ENCODE measurements at regions not wholly inside any gene's neighbourhood (a gene's known extent, or its start where the extent isn't known, plus 50 kb on each side); places are given as distances from the start of the nearest gene placed in this dataset.

DNA sequence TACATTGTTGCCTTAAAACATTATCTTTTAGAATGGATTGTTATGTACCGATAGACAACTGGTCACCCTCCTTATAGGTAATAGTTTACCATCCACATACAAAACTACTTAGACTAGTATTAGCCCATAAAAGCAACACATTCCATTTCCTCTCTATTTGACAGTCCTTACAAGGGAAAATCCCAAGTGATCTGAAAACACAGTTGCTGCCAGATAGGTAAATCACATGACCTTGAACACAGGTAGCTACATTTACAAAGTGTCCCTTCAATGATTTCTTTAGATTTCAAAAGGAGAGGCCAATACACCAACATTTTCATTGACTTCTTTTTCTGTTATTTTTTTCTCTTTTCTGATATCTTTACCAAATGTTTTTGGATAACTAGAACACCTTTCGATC, 102.9 kb upstream of the SMYD2 start:
- no peaks in the 10 kb centered on the region for H3K9me3 ChIP-seq (ENCODE audit: insufficient read depth, low read length, severe bottlenecking)
- TF ChIP-seq, protein P1, sequence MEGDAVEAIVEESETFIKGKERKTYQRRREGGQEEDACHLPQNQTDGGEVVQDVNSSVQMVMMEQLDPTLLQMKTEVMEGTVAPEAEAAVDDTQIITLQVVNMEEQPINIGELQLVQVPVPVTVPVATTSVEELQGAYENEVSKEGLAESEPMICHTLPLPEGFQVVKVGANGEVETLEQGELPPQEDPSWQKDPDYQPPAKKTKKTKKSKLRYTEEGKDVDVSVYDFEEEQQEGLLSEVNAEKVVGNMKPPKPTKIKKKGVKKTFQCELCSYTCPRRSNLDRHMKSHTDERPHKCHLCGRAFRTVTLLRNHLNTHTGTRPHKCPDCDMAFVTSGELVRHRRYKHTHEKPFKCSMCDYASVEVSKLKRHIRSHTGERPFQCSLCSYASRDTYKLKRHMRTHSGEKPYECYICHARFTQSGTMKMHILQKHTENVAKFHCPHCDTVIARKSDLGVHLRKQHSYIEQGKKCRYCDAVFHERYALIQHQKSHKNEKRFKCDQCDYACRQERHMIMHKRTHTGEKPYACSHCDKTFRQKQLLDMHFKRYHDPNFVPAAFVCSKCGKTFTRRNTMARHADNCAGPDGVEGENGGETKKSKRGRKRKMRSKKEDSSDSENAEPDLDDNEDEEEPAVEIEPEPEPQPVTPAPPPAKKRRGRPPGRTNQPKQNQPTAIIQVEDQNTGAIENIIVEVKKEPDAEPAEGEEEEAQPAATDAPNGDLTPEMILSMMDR (IDR thresholded peaks at IDR 0.05; ENCODE audit: borderline replicate concordance, extremely low read depth, low read length, poor library complexity, severe bottlenecking), result no peak
- no peak for TF ChIP-seq EZH2 (IDR thresholded peaks at IDR 0.05; ENCODE audit: borderline replicate concordance, low read depth, low read length, severe bottlenecking)
- no peak overlapping the region for H3K27ac ChIP-seq (ENCODE audit: low read length)
- no peak for DNase-seq
- H3K4me2 ChIP-seq (ENCODE audit: insufficient read depth, low read length), result no peak overlapping the region
- H4K20me1 ChIP-seq (ENCODE audit: insufficient read depth, low read length), result no peaks in the 10 kb centered on the region
- peaks cover 5% of the 10 kb centered on the region for H3K27me3 ChIP-seq (ENCODE audit: insufficient read depth, low read length, poor library complexity)
- no peaks in the 10 kb centered on the region for H3K79me2 ChIP-seq (ENCODE audit: insufficient read depth, low read length)
- no peak overlapping the region for H2AFZ ChIP-seq (ENCODE audit: low read depth, low read length)
- no peak overlapping the region for H3K4me3 ChIP-seq (ENCODE audit: low read depth in 1 of 2, low read length in 2 of 2)
- no peaks in the 10 kb centered on the region for H3K36me3 ChIP-seq (ENCODE audit: insufficient read depth, low read length)
- H3K4me1 ChIP-seq (ENCODE audit: insufficient read depth, low read length), result no peaks in the 10 kb centered on the region
- H3K9ac ChIP-seq (ENCODE audit: low read depth, low read length), result no peak overlapping the region
- no peak for ATAC-seq (ENCODE audit: insufficient read depth, low read depth)

DNA sequence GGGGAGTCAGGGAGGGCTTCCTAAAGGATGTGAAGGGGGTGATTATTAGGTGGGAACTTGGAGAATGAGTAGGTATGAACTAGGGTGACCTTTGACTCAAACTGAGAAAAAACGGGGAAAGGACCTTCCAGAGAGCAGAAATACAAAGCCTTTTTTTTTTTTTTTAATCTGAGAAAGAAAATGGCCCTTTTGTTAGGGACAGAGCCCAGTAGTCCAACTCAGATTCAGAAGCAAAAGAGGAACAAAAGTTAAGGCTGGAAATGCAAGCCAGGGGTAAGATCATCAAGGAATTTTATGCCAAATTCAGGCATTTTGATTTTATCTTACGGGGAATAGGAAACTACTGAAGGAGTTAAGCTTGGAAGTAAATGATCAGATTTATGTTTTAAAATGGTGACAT, 96.0 kb upstream of the SMYD2 start:
- no peak for DNase-seq
- H3K9ac ChIP-seq (ENCODE audit: low read depth, low read length), result no peak overlapping the region
- no peak for TF ChIP-seq EZH2 (IDR thresholded peaks at IDR 0.05; ENCODE audit: borderline replicate concordance, low read depth, low read length, severe bottlenecking)
- no peak overlapping the region for H3K27ac ChIP-seq (ENCODE audit: low read length)
- H3K4me3 ChIP-seq (ENCODE audit: low read depth in 1 of 2, low read length in 2 of 2), result no peak overlapping the region
- no peak for ATAC-seq (ENCODE audit: insufficient read depth, low read depth)
- H3K79me2 ChIP-seq (ENCODE audit: insufficient read depth, low read length), result no peaks in the 10 kb centered on the region
- H3K4me2 ChIP-seq (ENCODE audit: insufficient read depth, low read length), result no peak overlapping the region
- no peaks in the 10 kb centered on the region for H3K9me3 ChIP-seq (ENCODE audit: insufficient read depth, low read length, severe bottlenecking)
- no peak overlapping the region for H2AFZ ChIP-seq (ENCODE audit: low read depth, low read length)
- H3K36me3 ChIP-seq (ENCODE audit: insufficient read depth, low read length), result no peaks in the 10 kb centered on the region
- H3K27me3 ChIP-seq (ENCODE audit: insufficient read depth, low read length, poor library complexity), result peaks cover 20% of the 10 kb centered on the region
- no peaks in the 10 kb centered on the region for H3K4me1 ChIP-seq (ENCODE audit: insufficient read depth, low read length)
- H4K20me1 ChIP-seq (ENCODE audit: insufficient read depth, low read length), result no peaks in the 10 kb centered on the region

DNA sequence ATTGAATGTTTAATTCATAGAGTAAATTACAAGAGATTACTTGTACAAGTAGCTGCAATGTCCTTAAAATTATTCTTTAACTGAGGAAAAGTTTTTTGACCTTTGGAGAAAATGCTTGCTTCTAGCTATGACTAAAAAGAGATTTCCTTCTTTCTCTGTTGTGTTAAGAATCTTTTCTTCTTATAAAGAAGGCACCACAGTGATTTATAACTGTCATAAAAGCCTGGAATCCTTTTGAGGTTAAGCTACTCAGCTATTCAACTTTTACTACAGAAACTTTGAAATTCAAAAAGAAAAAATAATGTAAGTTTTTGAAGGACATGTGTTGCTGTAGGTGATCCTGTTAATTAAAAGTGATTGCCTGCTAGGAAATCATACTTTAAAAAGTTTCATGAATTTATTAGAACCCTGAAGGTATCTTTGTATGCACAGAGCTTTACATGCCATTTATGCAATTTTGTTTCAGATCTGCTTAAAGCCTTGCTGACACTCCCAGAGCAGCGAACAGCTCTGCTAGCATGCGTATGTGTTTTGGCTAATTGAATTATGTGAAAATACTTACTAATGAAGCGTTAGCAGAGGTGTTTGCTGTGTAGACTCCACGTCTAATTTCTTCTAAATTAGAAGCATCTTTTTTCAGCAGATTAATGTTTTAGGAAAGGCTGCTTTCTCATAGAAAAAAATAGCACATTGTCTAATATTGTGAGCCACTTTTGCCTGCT, 94.7 kb upstream of the SMYD2 start:
- peaks cover 24% of the 10 kb centered on the region for H3K27me3 ChIP-seq (ENCODE audit: insufficient read depth, low read length, poor library complexity)
- ATAC-seq (ENCODE audit: insufficient read depth, low read depth), result no peak

More for the DNA sequence above, 94.7 kb upstream of the SMYD2 start:
- H3K27ac ChIP-seq (ENCODE audit: low read length), result no peak overlapping the region
- H3K4me1 ChIP-seq (ENCODE audit: insufficient read depth, low read length), result no peaks in the 10 kb centered on the region
- H3K4me2 ChIP-seq (ENCODE audit: insufficient read depth, low read length), result no peak overlapping the region
- no peak overlapping the region for H3K9ac ChIP-seq (ENCODE audit: low read depth, low read length)
- no peaks in the 10 kb centered on the region for H4K20me1 ChIP-seq (ENCODE audit: insufficient read depth, low read length)
- H3K36me3 ChIP-seq (ENCODE audit: insufficient read depth, low read length), result no peaks in the 10 kb centered on the region
- no peak overlapping the region for H3K4me3 ChIP-seq (ENCODE audit: low read depth in 1 of 2, low read length in 2 of 2)
- H3K9me3 ChIP-seq (ENCODE audit: insufficient read depth, low read length, severe bottlenecking), result no peaks in the 10 kb centered on the region
- no peaks in the 10 kb centered on the region for H3K79me2 ChIP-seq (ENCODE audit: insufficient read depth, low read length)
- TF ChIP-seq, protein P1 (IDR thresholded peaks at IDR 0.05; ENCODE audit: borderline replicate concordance, extremely low read depth, low read length, poor library complexity, severe bottlenecking), result no peak
- TF ChIP-seq EZH2 (IDR thresholded peaks at IDR 0.05; ENCODE audit: borderline replicate concordance, low read depth, low read length, severe bottlenecking), result no peak
- no peak for DNase-seq
- no peak overlapping the region for H2AFZ ChIP-seq (ENCODE audit: low read depth, low read length)

Measured in DND-41 (cell line).